ENCODE measurements at regions not wholly inside any gene's neighbourhood (a gene's known extent, or its start where the extent isn't known, plus 50 kb on each side); places are given as distances from the start of the nearest gene placed in this dataset.

GRCh38 chr2:155190342-155190741 lies 491.8 kb downstream of the KCNJ3 start:
- Histone ChIP-seq H4K5ac (ENCODE audit: insufficient read length, low read depth, low read length) (no peak overlapping the region), H3K4me1 (replicated peaks in 1 of 4; ENCODE audit: control insufficient read depth in 3 of 4, insufficient read depth in 4 of 4, low read length in 3 of 4) (no peaks in the 10 kb centered on the region), H3K56ac (replicated peaks; ENCODE audit: insufficient read length, low read depth, low read length) (no peak overlapping the region), H3K4me3 (ENCODE audit: extremely low read depth in 1 of 4, insufficient read depth in 2 of 4, low read depth in 3 of 4, low read length in 4 of 4) (no peak overlapping the region), H2BK20ac (ENCODE audit: low read length) (no peak overlapping the region), H3K36me3 (ENCODE audit: control insufficient read depth in 2 of 4, insufficient read depth in 4 of 4, low read length in 3 of 4) (no peaks in the 10 kb centered on the region), H3K18ac (ENCODE audit: extremely low read depth, low read length) (no peak overlapping the region), H4K91ac (replicated peaks; ENCODE audit: insufficient read length, low read length) (no peak overlapping the region), H2BK5ac (ENCODE audit: low read depth, low read length) (no peak overlapping the region), H3K23me2 (ENCODE audit: low read depth, low read length) (no peaks in the 10 kb centered on the region), H3K27ac (ENCODE audit: low read depth, low read length) (no peak overlapping the region), H3K79me2 (ENCODE audit: control insufficient read depth in 1 of 2, insufficient read depth in 2 of 2, low read length in 2 of 2) (no peaks in the 10 kb centered on the region), H4K20me1 (replicated peaks in 1 of 2; ENCODE audit: control insufficient read depth in 1 of 2, insufficient read depth in 2 of 2, low read length in 2 of 2) (no peaks in the 10 kb centered on the region), H2BK12ac (ENCODE audit: low read depth, low read length) (no peak overlapping the region), H3K4me2 (ENCODE audit: insufficient read depth in 1 of 2, low read depth in 2 of 2, low read length in 2 of 2) (no peak overlapping the region), H2AFZ (ENCODE audit: low read length) (no peak overlapping the region), H4K8ac (ENCODE audit: extremely low read depth, insufficient read depth, low read length) (no peak overlapping the region), H3K4ac (replicated peaks; ENCODE audit: insufficient read length, low read depth, low read length) (no peak overlapping the region), H3K27me3 (replicated peaks in 1 of 4; ENCODE audit: control insufficient read depth in 3 of 4, extremely low read depth in 1 of 4, insufficient read depth in 3 of 4, low read length in 3 of 4) (no peaks in the 10 kb centered on the region), H3K14ac (ENCODE audit: insufficient read length) (no peak overlapping the region), H2BK15ac (ENCODE audit: low read length) (no peak overlapping the region), H2AK5ac (ENCODE audit: low read depth, low read length) (no peak overlapping the region), H3K9ac (replicated peaks in 1 of 4; ENCODE audit: extremely low read depth in 1 of 4, low read depth in 3 of 4, low read length in 3 of 4) (no peak overlapping the region), H3K23ac (ENCODE audit: insufficient read length) (no peak overlapping the region), H2BK120ac (replicated peaks; ENCODE audit: low read depth, low read length) (no peak overlapping the region), H3K79me1 (ENCODE audit: low read depth, low read length) (no peaks in the 10 kb centered on the region), H3K9me3 (ENCODE audit: insufficient read depth in 2 of 2, low read depth in 1 of 2, low read length in 1 of 2) (no peaks in the 10 kb centered on the region)
- DNase-seq (ENCODE audit: low read depth in 1 of 2, low spot score in 2 of 2) (no peak), FAIRE-seq (no peak)
- TF ChIP-seq RAD21 (IDR thresholded peaks at IDR 0.05 in 1 of 2, conservative IDR thresholded peaks at IDR 0.05 in 1 of 2; ENCODE audit: low read depth in 2 of 2, low read length in 2 of 2) (no peak), TCF12 (IDR thresholded peaks at IDR 0.05; ENCODE audit: low read depth, low read length) (no peak), POU5F1 (IDR thresholded peaks at IDR 0.05; ENCODE audit: low read depth, low read length) (no peak), USF2 (IDR thresholded peaks at IDR 0.05; ENCODE audit: low read length) (no peak)
- CTCF ChIA-PET (ENCODE audit: partially characterized antibody) = interaction anchor here (1.3 kb wide), 1 partner anchor 22 kb away, joined by 3 read pairs; no protein-coding TSS in a partner anchor
- POLR2A ChIA-PET (ENCODE audit: partially characterized antibody) = no interaction called here

Data from H1 (cell line).